Fibroblast of skin of right biceps (primary cell): ENCODE measurements at regions not wholly inside any gene's neighbourhood (a gene's known extent, or its start where the extent isn't known, plus 50 kb on each side); places are given as distances from the start of the nearest gene placed in this dataset.

Experiments
- DNase-seq: peaks from one replicate; pipeline ENCODE4 v3.0.0-alpha.2; 2013

GRCh38 chr11:129265125-129265788 lies 73.1 kb upstream of the ARHGAP32 start:
- no peak for DNase-seq

- DNase-seq, result no peak
Observed at GRCh38 chr11:129264114-129264513, 72.0 kb upstream of the ARHGAP32 start.

- no peak for DNase-seq
Observed at GRCh38 chr11:129260750-129261149, 68.6 kb upstream of the ARHGAP32 start.

GRCh38 chr11:129259931-129260348 lies 67.8 kb upstream of the ARHGAP32 start:
- no peak for DNase-seq

- no peak for DNase-seq
Observed at GRCh38 chr11:129258205-129258604, 66.1 kb upstream of the ARHGAP32 start.

- no peak for DNase-seq
Observed at GRCh38 chr11:129257512-129257911, 65.4 kb upstream of the ARHGAP32 start.

- DNase-seq, result no peak
Observed at GRCh38 chr11:129252621-129253020, 60.5 kb upstream of the ARHGAP32 start.

- DNase-seq, result peak; percentile 51
Observed at GRCh38 chr11:129251067-129251466, 58.9 kb upstream of the ARHGAP32 start.

- DNase-seq, result peak; percentile 43
Observed at GRCh38 chr11:129249923-129250322, 57.8 kb upstream of the ARHGAP32 start.

GRCh38 chr11:129249351-129249750 lies 57.2 kb upstream of the ARHGAP32 start:
- DNase-seq, result peak; percentile 90

GRCh38 chr11:129248618-129249017 lies 56.5 kb upstream of the ARHGAP32 start:
- peak; percentile 82 for DNase-seq

- peak; percentile 81 for DNase-seq
Observed at GRCh38 chr11:129247135-129247534, 55.0 kb upstream of the ARHGAP32 start.

GRCh38 chr11:129242855-129243254 lies 50.7 kb upstream of the ARHGAP32 start:
- no peak for DNase-seq
